Mesenchymal stem cell (in vitro differentiated cells and primary cell): ENCODE measurements at regions not wholly inside any gene's neighbourhood (a gene's known extent, or its start where the extent isn't known, plus 50 kb on each side); places are given as distances from the start of the nearest gene placed in this dataset.
"Not testable (repeated sequence)": the region's sequence is repeated elsewhere in the genome, so short reads cannot be mapped to it uniquely, and the experiment has no call there.

Experiments
- DNase-seq: peaks from one replicate; pipeline ENCODE4 v3.0.0-alpha.2; 2013
- H2AFZ ChIP-seq: one replicate; pipeline ENCODE4 v1.6.1; 2013; ENCODE audit warnings: low read depth, mild to moderate bottlenecking, control low read depth, inconsistent platforms, low read length, moderate library complexity
- H2AK5ac ChIP-seq: 2 replicates; pipeline ENCODE4 v1.6.1; 2013; ENCODE audit warnings: low read length, moderate library complexity, mild to moderate bottlenecking, inconsistent platforms; ENCODE audit not compliant: severe bottlenecking
- H2BK120ac ChIP-seq: one replicate; pipeline ENCODE4 v1.6.1; 2013; ENCODE audit warnings: low read depth, mild to moderate bottlenecking, inconsistent platforms, low read length, moderate library complexity
- H2BK12ac ChIP-seq, 2 experiments: one replicate each; pipeline ENCODE4 v1.6.1; 2013; ENCODE audit warnings: inconsistent platforms in 2 of 2, low read length in 2 of 2, mild to moderate bottlenecking in 2 of 2, moderate library complexity in 2 of 2, control low read depth in 1 of 2
- H2BK15ac ChIP-seq: one replicate; pipeline ENCODE4 v1.6.1; 2013; ENCODE audit warnings: mild to moderate bottlenecking, low read depth, inconsistent platforms; ENCODE audit not compliant: poor library complexity, severe bottlenecking
- H2BK5ac ChIP-seq: 2 replicates; pipeline ENCODE4 v1.6.1; 2013; ENCODE audit warnings: low read depth, mild to moderate bottlenecking, low read length, control low read depth, inconsistent platforms; ENCODE audit not compliant: poor library complexity, severe bottlenecking
- H3K14ac ChIP-seq, 2 experiments: one replicate each; pipeline ENCODE4 v1.6.1; 2013; ENCODE audit warnings: inconsistent platforms in 2 of 2, low read length in 2 of 2, control low read depth in 1 of 2, mild to moderate bottlenecking in 1 of 2, moderate library complexity in 1 of 2
- H3K18ac ChIP-seq, 2 experiments: one replicate each; pipeline ENCODE4 v1.6.1; 2013; ENCODE audit warnings: inconsistent platforms in 2 of 2, low read length in 2 of 2, control low read depth in 1 of 2, low read depth in 1 of 2, mild to moderate bottlenecking in 1 of 2
- H3K23ac ChIP-seq, 2 experiments: one replicate each; pipeline ENCODE4 v1.6.1; 2013; ENCODE audit warnings: inconsistent platforms in 2 of 2, low read length in 2 of 2, mild to moderate bottlenecking in 2 of 2, moderate library complexity in 2 of 2, control low read depth in 1 of 2
- H3K27ac ChIP-seq: 2 replicates; pipeline ENCODE4 v1.5.1; 2013; ENCODE audit warnings: mild to moderate bottlenecking, moderate library complexity, low read length, control low read depth, inconsistent platforms; ENCODE audit not compliant: poor library complexity, severe bottlenecking
- H3K27me3 ChIP-seq, 2 experiments: 2 replicates each; pipeline versions ENCODE4 v1.6.1 to v1.7.0; 2013; ENCODE audit warnings: low read length in 2 of 2, mild to moderate bottlenecking in 2 of 2, moderate library complexity in 2 of 2, control low read depth in 1 of 2, inconsistent platforms in 1 of 2; ENCODE audit not compliant: control insufficient read depth in 1 of 2, insufficient read depth in 1 of 2
- H3K36me3 ChIP-seq, 2 experiments: 2 replicates each; pipeline versions ENCODE4 v1.6.1 to v1.7.0; 2013; ENCODE audit warnings: low read length in 2 of 2, control low read depth in 1 of 2, inconsistent platforms in 1 of 2, low read depth in 1 of 2, mild to moderate bottlenecking in 1 of 2; ENCODE audit not compliant: insufficient read depth in 2 of 2, control insufficient read depth in 1 of 2
- H3K4ac ChIP-seq, 2 experiments: one replicate each; pipeline ENCODE4 v1.6.1; 2013; ENCODE audit warnings: inconsistent platforms in 2 of 2, low read length in 2 of 2, mild to moderate bottlenecking in 2 of 2, moderate library complexity in 2 of 2, control low read depth in 1 of 2, low read depth in 1 of 2
- H3K4me1 ChIP-seq: 2 replicates; pipeline ENCODE4 v1.6.1; 2013; ENCODE audit warnings: low read depth, low read length, control low read depth; ENCODE audit not compliant: control insufficient read depth, insufficient read depth
- H3K4me2 ChIP-seq: 2 replicates; pipeline ENCODE4 v1.6.1; 2013; ENCODE audit warnings: low read length, mild to moderate bottlenecking, inconsistent platforms; ENCODE audit not compliant: poor library complexity, severe bottlenecking
- H3K4me3 ChIP-seq, 2 experiments: 2 replicates each; pipeline versions ENCODE4 v1.5.1 to v1.7.0; 2013; ENCODE audit warnings: low read length in 2 of 2, mild to moderate bottlenecking in 2 of 2, control low read depth in 1 of 2, low read depth in 1 of 2; ENCODE audit not compliant: insufficient read depth in 1 of 2
- H3K79me1 ChIP-seq: replicated peaks from 2 replicates; pipeline ENCODE4 v1.6.1; 2013; ENCODE audit warnings: mild to moderate bottlenecking, control low read depth, low read length, inconsistent platforms; ENCODE audit not compliant: poor library complexity, severe bottlenecking
- H3K9ac ChIP-seq: 2 replicates; pipeline ENCODE4 v1.7.0; 2013; ENCODE audit warnings: mild to moderate bottlenecking, low read length, moderate library complexity
- H3K9me3 ChIP-seq: 2 replicates; pipeline ENCODE4 v1.7.0; 2013; ENCODE audit warnings: mild to moderate bottlenecking, low read length; ENCODE audit not compliant: control insufficient read depth
- H4K8ac ChIP-seq: one replicate; pipeline ENCODE4 v1.6.1; 2013; ENCODE audit warnings: inconsistent platforms, mild to moderate bottlenecking, low read length, moderate library complexity
- H4K91ac ChIP-seq: one replicate; pipeline ENCODE4 v1.6.1; 2013; ENCODE audit warnings: mild to moderate bottlenecking, low read length, inconsistent platforms
- WGBS: methylation state at CpG from one replicate; pipeline ENCODE4 v1.1.7; 2013; ENCODE audit warnings: mixed read lengths; 5-methylcytosine and 5-hydroxymethylcytosine counted together

DNA sequence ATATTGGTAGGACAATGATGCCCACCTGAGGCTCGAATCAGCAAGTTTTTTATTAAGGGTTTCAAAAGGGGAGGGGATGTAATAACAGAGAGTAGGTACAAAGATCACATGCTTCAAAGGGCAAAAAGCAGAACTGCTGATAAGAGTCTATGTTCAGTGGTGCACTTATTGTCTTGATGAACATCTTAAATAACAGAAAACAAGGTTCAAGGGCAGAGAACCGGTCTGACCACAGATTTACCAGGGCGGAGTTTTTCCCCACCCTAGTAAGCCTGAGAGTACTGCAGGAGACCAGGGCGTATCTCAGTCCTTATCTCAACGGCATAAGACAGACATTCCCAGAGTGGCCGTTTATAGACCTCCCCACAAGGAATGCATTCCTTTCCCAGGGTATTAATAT is 639.7 kb downstream of the HTR1B start:
- not testable (repeated sequence) for H2AK5ac ChIP-seq, H3K9ac ChIP-seq, H2BK5ac ChIP-seq, H2BK12ac ChIP-seq, H3K36me3 ChIP-seq, H4K8ac ChIP-seq, H3K79me1 ChIP-seq, DNase-seq, H3K18ac ChIP-seq, H2BK15ac ChIP-seq, H3K4me3 ChIP-seq, H2BK120ac ChIP-seq, H3K14ac ChIP-seq, H3K4me2 ChIP-seq, H3K23ac ChIP-seq, H3K4ac ChIP-seq, H3K27ac ChIP-seq, H3K27me3 ChIP-seq, H4K91ac ChIP-seq, H2AFZ ChIP-seq, H3K4me1 ChIP-seq
- WGBS: 74% methylated on average over 3 of the region's 6 CpGs
- peaks cover 13% of the 10 kb centered on the region for H3K9me3 ChIP-seq

DNA sequence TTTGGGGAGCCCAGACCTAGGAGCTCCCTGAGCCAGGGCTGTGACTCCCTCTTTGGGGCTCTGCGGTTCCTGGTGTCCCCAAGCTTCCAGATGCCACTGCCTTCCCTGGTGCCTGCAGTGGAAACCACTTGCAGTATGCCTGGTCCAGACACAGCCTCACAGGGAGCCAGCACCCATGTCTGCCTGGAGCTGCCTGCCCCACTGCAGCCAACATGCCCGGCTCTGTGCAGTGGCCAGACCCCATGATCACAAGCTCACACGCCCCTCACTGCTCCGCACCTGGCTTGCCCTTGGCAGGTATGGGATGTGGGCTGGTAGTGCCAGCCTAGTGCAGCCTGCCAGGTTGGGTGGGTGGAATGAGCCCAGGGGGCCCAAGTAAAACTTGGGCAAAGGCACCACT is 644.8 kb downstream of the HTR1B start:
- Histone ChIP-seq H3K4ac (no peak overlapping the region), H3K18ac (no peak overlapping the region), H2BK120ac (no peak overlapping the region), H3K23ac (peak overlapping the region in 1 of 2 experiments; percentile 14), H3K4me1 (no peaks in the 10 kb centered on the region), H4K8ac (no peak overlapping the region), H3K14ac (no peak overlapping the region), H3K27me3 (no peaks in the 10 kb centered on the region), H3K36me3 (no peaks in the 10 kb centered on the region), H3K4me2 (no peak overlapping the region), H3K9me3 (no peaks in the 10 kb centered on the region), H2AK5ac (no peak overlapping the region), H2BK12ac (no peak overlapping the region), H3K79me1 (no peaks in the 10 kb centered on the region), H4K91ac (no peak overlapping the region), H2BK5ac (no peak overlapping the region), H2AFZ (no peak overlapping the region), H2BK15ac (no peak overlapping the region), H3K9ac (no peak overlapping the region), H3K27ac (no peak overlapping the region), H3K4me3 (no peak overlapping the region)
- DNase-seq: no peak
- WGBS: 100% methylated on average over 4 of the region's 4 CpGs

DNA sequence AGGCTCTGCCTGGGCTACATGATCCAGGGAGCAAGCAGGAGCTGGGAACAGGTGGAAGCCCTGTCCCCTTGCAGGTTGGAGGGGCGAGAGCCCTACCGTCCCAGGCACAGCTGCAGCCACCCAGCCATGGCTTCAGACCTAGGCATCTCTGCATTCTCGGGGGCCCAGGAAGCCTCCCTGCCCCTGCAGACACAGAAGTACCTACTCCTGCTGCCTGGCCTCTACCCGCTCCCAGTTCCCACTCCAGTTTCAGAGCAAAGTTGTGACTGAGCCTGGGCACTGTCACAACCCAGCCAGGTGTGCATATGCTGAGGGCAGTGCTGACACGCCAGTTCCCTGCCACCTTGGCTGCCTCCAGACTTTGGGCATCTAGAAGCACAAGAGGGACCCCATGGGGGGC is 645.9 kb downstream of the HTR1B start:
- Histone ChIP-seq H3K9ac (no peak overlapping the region), H3K36me3 (no peaks in the 10 kb centered on the region), H4K91ac (no peak overlapping the region), H3K23ac (no peak overlapping the region), H3K4me3 (no peak overlapping the region), H3K14ac (no peak overlapping the region), H3K79me1 (no peaks in the 10 kb centered on the region), H2BK15ac (no peak overlapping the region), H3K27ac (no peak overlapping the region), H4K8ac (no peak overlapping the region), H2AK5ac (no peak overlapping the region), H2BK12ac (no peak overlapping the region), H3K4me2 (no peak overlapping the region), H3K18ac (no peak overlapping the region), H2BK120ac (no peak overlapping the region), H2AFZ (no peak overlapping the region), H3K27me3 (no peaks in the 10 kb centered on the region), H3K4ac (no peak overlapping the region), H3K4me1 (no peaks in the 10 kb centered on the region), H3K9me3 (no peaks in the 10 kb centered on the region), H2BK5ac (no peak overlapping the region)
- no peak for DNase-seq
- 92% methylated on average over 5 of the region's 5 CpGs for WGBS

DNA sequence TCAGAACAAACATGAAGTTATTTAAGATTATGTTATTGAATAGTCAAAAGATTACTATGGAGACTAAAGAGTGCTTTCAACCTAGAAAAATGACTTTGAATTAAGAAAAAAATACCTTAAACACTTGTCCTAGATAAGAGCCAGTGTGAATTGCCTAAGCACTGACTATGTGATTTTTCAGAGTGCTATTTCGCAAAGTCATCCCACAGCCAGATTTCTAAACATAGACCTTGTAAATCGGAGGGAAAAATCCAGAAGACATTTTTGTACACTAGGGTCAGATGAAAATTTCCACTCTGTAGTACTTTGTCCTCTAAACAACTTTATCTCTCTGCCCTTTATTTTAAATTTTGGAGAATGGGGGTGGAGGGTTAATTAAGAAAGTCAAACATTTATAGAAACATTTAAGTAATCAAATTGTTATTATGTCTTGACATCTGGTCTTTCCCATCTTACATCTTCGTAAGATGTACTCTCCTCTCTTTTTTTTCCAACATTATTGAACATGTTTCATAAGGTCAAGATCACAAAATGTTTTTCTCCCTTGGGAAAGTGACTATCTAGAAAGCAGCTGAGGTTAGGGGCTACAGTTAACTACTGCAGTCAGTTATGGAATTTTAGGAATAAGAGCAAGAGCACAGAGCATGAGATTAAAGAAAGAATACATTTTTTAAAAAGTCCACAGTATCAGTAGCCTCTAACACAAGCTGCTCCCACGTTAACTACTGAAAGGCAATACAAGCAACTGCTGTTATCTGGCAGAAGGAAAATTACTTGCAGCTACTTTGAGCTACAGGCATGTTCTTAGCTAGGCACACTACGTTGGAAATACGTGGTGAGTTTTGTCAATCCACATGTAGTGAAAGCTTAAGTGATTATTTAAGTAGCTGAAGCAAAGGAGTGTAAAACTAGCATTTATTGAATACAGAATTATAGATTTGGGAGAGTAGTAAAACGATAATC is 648.5 kb downstream of the HTR1B start:
- Histone ChIP-seq H3K14ac (no peak overlapping the region), H3K9ac (no peak overlapping the region), H2AK5ac (no peak overlapping the region), H3K23ac (no peak overlapping the region), H3K4me3 (no peak overlapping the region), H4K91ac (no peak overlapping the region), H3K4me2 (no peak overlapping the region), H2AFZ (no peak overlapping the region), H3K4ac (no peak overlapping the region), H2BK120ac (no peak overlapping the region), H3K27me3 (no peaks in the 10 kb centered on the region), H3K36me3 (no peaks in the 10 kb centered on the region), H2BK15ac (no peak overlapping the region), H2BK5ac (no peak overlapping the region), H3K9me3 (peaks cover 6% of the 10 kb centered on the region), H4K8ac (no peak overlapping the region), H3K18ac (no peak overlapping the region), H3K27ac (no peak overlapping the region), H3K79me1 (no peaks in the 10 kb centered on the region), H2BK12ac (no peak overlapping the region), H3K4me1 (no peaks in the 10 kb centered on the region)
- DNase-seq: peak; percentile 49
- 62% methylated on average over 4 of the region's 7 CpGs for WGBS
